Esophagus squamous epithelium (tissue), 5 donors: ENCODE measurements at regions not wholly inside any gene's neighbourhood (a gene's known extent, or its start where the extent isn't known, plus 50 kb on each side); places are given as distances from the start of the nearest gene placed in this dataset.

Source experiments
- DNase-seq: peaks from one replicate; lab custom pipeline; 2025; lab: John Stamatoyannopoulos, UW
- H3K27ac ChIP-seq, 4 donors: fragments of 200-600 bp; sonication (generic); one replicate each; pipeline ENCODE4 v1.5.1; 2016 to 2019; ENCODE audit warnings: mild to moderate bottlenecking in 1 of 4
- H3K27me3 ChIP-seq, 4 donors: fragments of 200-600 bp; sonication (generic); 1 replicate in 3 of 4; 2 replicates in 1 of 4; pipeline versions ENCODE4 v1.5.1 to v1.6.0; 2017 to 2021; ENCODE audit warnings: antibody characterized with exemption in 1 of 4
- H3K36me3 ChIP-seq, 3 donors: fragments of 200-600 bp; sonication (generic); one replicate each; pipeline ENCODE4 v1.5.1; 2016 to 2019
- H3K4me1 ChIP-seq, 3 donors: fragments of 200-600 bp; sonication (generic); one replicate each; pipeline ENCODE4 v1.5.1; 2017 to 2019
- H3K4me3 ChIP-seq, 4 donors: fragments of 200-600 bp; sonication (generic); 1 replicate in 3 of 4; 2 replicates in 1 of 4; pipeline ENCODE4 v1.5.1; 2016 to 2019; ENCODE audit warnings: mild to moderate bottlenecking in 2 of 4, moderate library complexity in 1 of 4
- H3K9me3 ChIP-seq, 3 donors: fragments of 200-600 bp; sonication (generic); one replicate each; pipeline ENCODE4 v1.5.1; 2016 to 2019
- CTCF ChIP-seq, 6 experiments: fragments of 450-650 bp in 4 of 6; fragments of 200-600 bp in 2 of 6; sonication (generic) in 2 of 6; IDR thresholded peaks; one replicate each; pipeline ENCODE4 v1.5.1; 2016 to 2019; ENCODE audit warnings: antibody characterized with exemption in 6 of 6, mild to moderate bottlenecking in 4 of 6, moderate library complexity in 4 of 6
- POLR2A ChIP-seq, 4 donors: fragments of 450-650 bp; IDR thresholded peaks; one replicate each; pipeline ENCODE4 v1.6.1; 2017; ENCODE audit warnings: antibody characterized with exemption in 4 of 4, mild to moderate bottlenecking in 4 of 4, moderate library complexity in 3 of 4
- WGBS, 2 donors: methylation state at CpG; one replicate each; pipeline ENCODE4 v1.1.5; 2018; 5-methylcytosine and 5-hydroxymethylcytosine counted together
- intact Hi-C: fragments of 100-400 bp; cut with DNase I; formaldehyde crosslinking; loops from one replicate; pipeline ENCODE4 v1.15.0; 2022
- donor health status: DM: yes; HTN: yes; CAD: no.

- 88% methylated on average over 5 of the region's 5 CpGs for WGBS, 2 donors
- Histone ChIP-seq H3K27ac (no peak overlapping the region), H3K4me3 (no peak overlapping the region), H3K27me3 (peaks cover 0 to 27% (median 0%) of the 10 kb centered on the region in 4 donors), H3K36me3 (no peaks in the 10 kb centered on the region), H3K9me3 (no peaks in the 10 kb centered on the region), H3K4me1 (no peaks in the 10 kb centered on the region)
- no peak for TF ChIP-seq POLR2A (IDR thresholded peaks at IDR 0.05)
- no peak for TF ChIP-seq CTCF (IDR thresholded peaks at IDR 0.05)
- no peak for DNase-seq
- intact Hi-C loops, result no loop called here
Observed at GRCh38 chr15:60110909-60111308, 106.8 kb downstream of the FOXB1 start.

- WGBS, 2 donors, result 61 to 66% methylated on average over 9 of the region's 9 CpGs
- DNase-seq, result no peak
- Histone ChIP-seq H3K36me3 (no peaks in the 10 kb centered on the region), H3K9me3 (no peaks in the 10 kb centered on the region), H3K4me3 (no peak overlapping the region), H3K27ac (no peak overlapping the region), H3K4me1 (no peaks in the 10 kb centered on the region), H3K27me3 (peaks cover 0 to 52% (median 0%) of the 10 kb centered on the region in 4 donors)
- intact Hi-C loops, result no loop called here
- no peak for TF ChIP-seq CTCF (IDR thresholded peaks at IDR 0.05)
- no peak for TF ChIP-seq POLR2A (IDR thresholded peaks at IDR 0.05)
Observed at GRCh38 chr15:60115579-60116380, 111.7 kb downstream of the FOXB1 start.

- peaks cover 0 to 52% (median 0%) of the 10 kb centered on the region in 4 donors for H3K27me3 ChIP-seq
- no peak overlapping the region for H3K27ac ChIP-seq
- H3K4me3 ChIP-seq, result no peak overlapping the region
- intact Hi-C loops, result no loop called here
- 64 to 73% methylated on average over 3 of the region's 3 CpGs for WGBS, 2 donors
- no peak for DNase-seq
- no peaks in the 10 kb centered on the region for H3K36me3 ChIP-seq
- no peak for TF ChIP-seq POLR2A (IDR thresholded peaks at IDR 0.05)
- no peak for TF ChIP-seq CTCF (IDR thresholded peaks at IDR 0.05)
- H3K4me1 ChIP-seq, result no peaks in the 10 kb centered on the region
- H3K9me3 ChIP-seq, result no peaks in the 10 kb centered on the region
Observed at GRCh38 chr15:60116456-60117089, 112.5 kb downstream of the FOXB1 start.

- no peak overlapping the region for H3K4me3 ChIP-seq
- peaks cover 0 to 49% (median 0%) of the 10 kb centered on the region in 4 donors for H3K27me3 ChIP-seq
- H3K9me3 ChIP-seq, result no peaks in the 10 kb centered on the region
- TF ChIP-seq POLR2A (IDR thresholded peaks at IDR 0.05) (no peak), CTCF (IDR thresholded peaks at IDR 0.05) (no peak)
- no peaks in the 10 kb centered on the region for H3K4me1 ChIP-seq
- H3K36me3 ChIP-seq, result no peaks in the 10 kb centered on the region
- H3K27ac ChIP-seq, result no peak overlapping the region
- no peak for DNase-seq
- 62% methylated on average over 6 to 8 of the region's 8 CpGs for WGBS, 2 donors
- intact Hi-C loops, result no loop called here
Observed at GRCh38 chr15:60118146-60118545, 114.0 kb downstream of the FOXB1 start.

GRCh38 chr15:60118626-60119025 is 114.5 kb downstream of the FOXB1 start:
- TF ChIP-seq POLR2A (IDR thresholded peaks at IDR 0.05), result no peak
- TF ChIP-seq CTCF (IDR thresholded peaks at IDR 0.05), result no peak
- Histone ChIP-seq H3K4me3 (no peak overlapping the region), H3K36me3 (no peaks in the 10 kb centered on the region), H3K27ac (no peak overlapping the region), H3K9me3 (no peaks in the 10 kb centered on the region), H3K27me3 (peaks cover 0 to 51% (median 0%) of the 10 kb centered on the region in 4 donors), H3K4me1 (no peaks in the 10 kb centered on the region)
- no peak for DNase-seq
- 37 to 42% methylated on average over 3 of the region's 3 CpGs for WGBS, 2 donors
- intact Hi-C loops, result no loop called here
